ENCODE measurements at regions not wholly inside any gene's neighbourhood (a gene's known extent, or its start where the extent isn't known, plus 50 kb on each side); places are given as distances from the start of the nearest gene placed in this dataset.

GRCh38 chr5:89265511-89266179 lies 382.7 kb upstream of the MEF2C start:
- no peaks in the 10 kb centered on the region for H3K36me3 ChIP-seq (ENCODE audit: insufficient read depth, low read length)
- H3K4me1 ChIP-seq (ENCODE audit: insufficient read depth, low read length): no peaks in the 10 kb centered on the region
- H3K9me3 ChIP-seq (ENCODE audit: low read length): no peaks in the 10 kb centered on the region
- H3K27me3 ChIP-seq (ENCODE audit: control insufficient read depth in 1 of 2, insufficient read depth in 2 of 2, low read length in 2 of 2): no peaks in the 10 kb centered on the region
- H3K27ac ChIP-seq (ENCODE audit: low read depth, low read length): no peak overlapping the region
- H3K4me3 ChIP-seq (ENCODE audit: low read depth in 1 of 2, low read length in 2 of 2): no peak overlapping the region
- H3K9ac ChIP-seq (ENCODE audit: low read length): no peak overlapping the region

- no peaks in the 10 kb centered on the region for H3K27me3 ChIP-seq (ENCODE audit: control insufficient read depth in 1 of 2, insufficient read depth in 2 of 2, low read length in 2 of 2)
- H3K9ac ChIP-seq (ENCODE audit: low read length): no peak overlapping the region
- H3K27ac ChIP-seq (ENCODE audit: low read depth, low read length): no peak overlapping the region
- no peaks in the 10 kb centered on the region for H3K36me3 ChIP-seq (ENCODE audit: insufficient read depth, low read length)
- H3K4me1 ChIP-seq (ENCODE audit: insufficient read depth, low read length): no peaks in the 10 kb centered on the region
- H3K4me3 ChIP-seq (ENCODE audit: low read depth in 1 of 2, low read length in 2 of 2): no peak overlapping the region
- H3K9me3 ChIP-seq (ENCODE audit: low read length): no peaks in the 10 kb centered on the region
Measured at GRCh38 chr5:89263846-89264245, 380.9 kb upstream of the MEF2C start.

- Histone ChIP-seq H3K4me1 (ENCODE audit: insufficient read depth, low read length) (no peaks in the 10 kb centered on the region), H3K9ac (ENCODE audit: low read length) (no peak overlapping the region), H3K36me3 (ENCODE audit: insufficient read depth, low read length) (no peaks in the 10 kb centered on the region), H3K27ac (ENCODE audit: low read depth, low read length) (no peak overlapping the region), H3K4me3 (ENCODE audit: low read depth in 1 of 2, low read length in 2 of 2) (no peak overlapping the region), H3K27me3 (ENCODE audit: control insufficient read depth in 1 of 2, insufficient read depth in 2 of 2, low read length in 2 of 2) (no peaks in the 10 kb centered on the region), H3K9me3 (ENCODE audit: low read length) (no peaks in the 10 kb centered on the region)
Measured at GRCh38 chr5:89262030-89262429, 379.0 kb upstream of the MEF2C start.

DNA sequence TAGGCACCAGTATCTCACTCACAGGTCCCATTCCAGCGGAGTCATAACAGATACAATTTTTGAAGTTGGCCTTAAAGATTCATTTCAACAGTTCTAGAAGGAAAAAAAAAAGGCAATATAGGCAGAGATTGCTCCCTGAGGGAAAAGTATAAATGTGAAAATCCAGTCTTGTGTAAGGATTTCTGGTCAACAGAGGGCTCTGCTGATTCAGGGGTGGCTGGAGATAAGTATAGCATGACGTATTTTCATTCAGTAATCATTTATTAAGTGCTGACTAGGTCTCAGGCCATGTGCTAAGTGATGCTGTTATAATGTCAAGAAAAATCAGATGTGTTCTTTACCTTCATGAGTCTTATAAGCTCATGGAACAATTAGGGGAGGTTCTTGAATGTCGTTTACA lies 377.3 kb upstream of the MEF2C start:
- no peaks in the 10 kb centered on the region for H3K27me3 ChIP-seq (ENCODE audit: control insufficient read depth in 1 of 2, insufficient read depth in 2 of 2, low read length in 2 of 2)
- no peak overlapping the region for H3K9ac ChIP-seq (ENCODE audit: low read length)
- no peak overlapping the region for H3K4me3 ChIP-seq (ENCODE audit: low read depth in 1 of 2, low read length in 2 of 2)
- H3K9me3 ChIP-seq (ENCODE audit: low read length): no peaks in the 10 kb centered on the region
- no peaks in the 10 kb centered on the region for H3K36me3 ChIP-seq (ENCODE audit: insufficient read depth, low read length)
- no peak overlapping the region for H3K27ac ChIP-seq (ENCODE audit: low read depth, low read length)
- H3K4me1 ChIP-seq (ENCODE audit: insufficient read depth, low read length): no peaks in the 10 kb centered on the region

- H3K9me3 ChIP-seq (ENCODE audit: low read length): no peaks in the 10 kb centered on the region
- no peak overlapping the region for H3K4me3 ChIP-seq (ENCODE audit: low read depth in 1 of 2, low read length in 2 of 2)
- no peaks in the 10 kb centered on the region for H3K4me1 ChIP-seq (ENCODE audit: insufficient read depth, low read length)
- no peaks in the 10 kb centered on the region for H3K27me3 ChIP-seq (ENCODE audit: control insufficient read depth in 1 of 2, insufficient read depth in 2 of 2, low read length in 2 of 2)
- no peak overlapping the region for H3K9ac ChIP-seq (ENCODE audit: low read length)
- no peak overlapping the region for H3K27ac ChIP-seq (ENCODE audit: low read depth, low read length)
- H3K36me3 ChIP-seq (ENCODE audit: insufficient read depth, low read length): no peaks in the 10 kb centered on the region
Measured at GRCh38 chr5:89255845-89256463, 373.0 kb upstream of the MEF2C start.

DNA sequence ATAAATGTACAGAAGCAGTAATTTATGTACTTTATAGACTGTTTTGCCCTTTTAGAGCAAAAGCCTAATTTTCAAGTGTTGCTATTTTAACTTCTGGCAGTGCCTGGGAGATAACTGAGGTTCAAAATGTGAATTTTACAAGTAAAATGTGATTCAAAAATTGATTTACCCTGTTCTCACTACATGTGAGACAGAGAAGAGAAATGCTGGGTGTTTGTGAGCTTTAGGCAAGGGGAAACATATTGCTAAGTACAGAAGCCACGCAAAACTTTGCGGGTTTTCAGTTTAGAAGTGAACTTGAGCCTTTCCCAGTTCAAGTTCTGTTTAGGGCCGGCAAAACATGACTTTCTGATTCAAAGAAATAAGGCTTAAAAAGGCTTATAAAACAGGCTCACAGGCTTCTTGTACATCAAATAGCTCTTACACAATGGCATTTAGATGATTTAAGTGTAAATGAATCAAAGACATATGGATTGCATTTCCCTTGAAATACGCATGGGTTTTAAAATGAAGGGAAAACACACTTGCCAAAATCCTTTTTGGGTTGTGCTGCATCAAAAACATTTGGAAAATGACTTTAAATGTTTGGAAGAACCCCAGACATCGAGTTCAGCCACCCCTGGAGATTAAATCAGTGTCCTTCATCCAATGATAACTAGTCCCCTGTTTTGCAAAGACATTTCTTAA lies 370.8 kb upstream of the MEF2C start:
- Histone ChIP-seq H3K9me3 (ENCODE audit: low read length) (no peaks in the 10 kb centered on the region), H3K4me1 (ENCODE audit: insufficient read depth, low read length) (no peaks in the 10 kb centered on the region), H3K9ac (ENCODE audit: low read length) (no peak overlapping the region), H3K27me3 (ENCODE audit: control insufficient read depth in 1 of 2, insufficient read depth in 2 of 2, low read length in 2 of 2) (no peaks in the 10 kb centered on the region), H3K36me3 (ENCODE audit: insufficient read depth, low read length) (no peaks in the 10 kb centered on the region), H3K27ac (ENCODE audit: low read depth, low read length) (no peak overlapping the region), H3K4me3 (ENCODE audit: low read depth in 1 of 2, low read length in 2 of 2) (no peak overlapping the region)

DNA sequence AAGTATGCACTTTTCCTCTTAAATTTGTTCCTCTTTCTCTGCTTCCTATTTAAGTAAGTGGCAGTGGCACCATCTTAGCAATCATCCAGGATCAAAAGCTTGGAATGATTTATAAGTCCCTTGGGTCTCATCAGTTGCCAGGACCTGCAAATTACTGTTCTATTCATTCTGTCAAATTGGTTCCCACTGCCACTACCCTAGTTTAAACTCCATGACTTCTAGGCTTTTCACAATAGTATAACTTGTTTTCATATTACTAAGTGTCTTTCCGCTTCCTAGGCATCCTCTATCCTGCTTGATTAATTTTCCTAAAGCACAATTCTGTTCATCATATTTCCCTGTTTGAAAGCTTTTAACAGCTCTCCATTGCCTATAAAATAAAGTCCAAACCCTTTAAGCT lies 363.9 kb upstream of the MEF2C start:
- Histone ChIP-seq H3K36me3 (ENCODE audit: insufficient read depth, low read length) (no peaks in the 10 kb centered on the region), H3K27me3 (ENCODE audit: control insufficient read depth in 1 of 2, insufficient read depth in 2 of 2, low read length in 2 of 2) (no peaks in the 10 kb centered on the region), H3K9ac (ENCODE audit: low read length) (no peak overlapping the region), H3K27ac (ENCODE audit: low read depth, low read length) (no peak overlapping the region), H3K9me3 (ENCODE audit: low read length) (no peaks in the 10 kb centered on the region), H3K4me3 (ENCODE audit: low read depth in 1 of 2, low read length in 2 of 2) (no peak overlapping the region), H3K4me1 (ENCODE audit: insufficient read depth, low read length) (no peaks in the 10 kb centered on the region)

- no peaks in the 10 kb centered on the region for H3K9me3 ChIP-seq (ENCODE audit: low read length)
- no peak overlapping the region for H3K9ac ChIP-seq (ENCODE audit: low read length)
- no peaks in the 10 kb centered on the region for H3K36me3 ChIP-seq (ENCODE audit: insufficient read depth, low read length)
- H3K27ac ChIP-seq (ENCODE audit: low read depth, low read length): no peak overlapping the region
- H3K4me3 ChIP-seq (ENCODE audit: low read depth in 1 of 2, low read length in 2 of 2): no peak overlapping the region
- no peaks in the 10 kb centered on the region for H3K27me3 ChIP-seq (ENCODE audit: control insufficient read depth in 1 of 2, insufficient read depth in 2 of 2, low read length in 2 of 2)
- H3K4me1 ChIP-seq (ENCODE audit: insufficient read depth, low read length): no peaks in the 10 kb centered on the region
Measured at GRCh38 chr5:89246252-89246651, 363.3 kb upstream of the MEF2C start.

DNA sequence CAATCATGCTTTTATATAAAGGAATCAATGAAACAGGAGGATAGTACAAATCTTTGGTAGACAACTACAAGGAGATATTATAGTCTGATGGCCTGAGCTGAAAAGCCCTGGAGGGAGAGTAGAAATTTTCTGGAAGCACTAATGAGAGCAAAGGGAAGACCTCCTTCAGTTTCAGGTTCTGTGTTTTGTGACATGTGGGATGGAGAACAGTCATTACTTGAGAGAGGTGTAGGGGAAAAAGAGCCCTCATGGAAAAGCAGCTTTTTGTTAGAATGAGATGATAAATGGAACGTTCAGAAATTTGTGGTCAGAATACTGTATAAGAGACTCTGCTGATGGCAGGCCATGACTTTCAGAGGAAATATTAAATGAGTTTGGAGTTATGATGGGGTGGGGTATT lies 360.6 kb upstream of the MEF2C start:
- no peak overlapping the region for H3K27ac ChIP-seq (ENCODE audit: low read depth, low read length)
- no peaks in the 10 kb centered on the region for H3K4me1 ChIP-seq (ENCODE audit: insufficient read depth, low read length)
- H3K9me3 ChIP-seq (ENCODE audit: low read length): no peaks in the 10 kb centered on the region
- H3K9ac ChIP-seq (ENCODE audit: low read length): no peak overlapping the region
- H3K36me3 ChIP-seq (ENCODE audit: insufficient read depth, low read length): no peaks in the 10 kb centered on the region
- no peak overlapping the region for H3K4me3 ChIP-seq (ENCODE audit: low read depth in 1 of 2, low read length in 2 of 2)
- no peaks in the 10 kb centered on the region for H3K27me3 ChIP-seq (ENCODE audit: control insufficient read depth in 1 of 2, insufficient read depth in 2 of 2, low read length in 2 of 2)

GRCh38 chr5:89241186-89241585 lies 358.2 kb upstream of the MEF2C start:
- no peaks in the 10 kb centered on the region for H3K9me3 ChIP-seq (ENCODE audit: low read length)
- no peak overlapping the region for H3K9ac ChIP-seq (ENCODE audit: low read length)
- H3K4me3 ChIP-seq (ENCODE audit: low read depth in 1 of 2, low read length in 2 of 2): no peak overlapping the region
- H3K27ac ChIP-seq (ENCODE audit: low read depth, low read length): no peak overlapping the region
- H3K4me1 ChIP-seq (ENCODE audit: insufficient read depth, low read length): no peaks in the 10 kb centered on the region
- H3K27me3 ChIP-seq (ENCODE audit: control insufficient read depth in 1 of 2, insufficient read depth in 2 of 2, low read length in 2 of 2): no peaks in the 10 kb centered on the region
- no peaks in the 10 kb centered on the region for H3K36me3 ChIP-seq (ENCODE audit: insufficient read depth, low read length)

DNA sequence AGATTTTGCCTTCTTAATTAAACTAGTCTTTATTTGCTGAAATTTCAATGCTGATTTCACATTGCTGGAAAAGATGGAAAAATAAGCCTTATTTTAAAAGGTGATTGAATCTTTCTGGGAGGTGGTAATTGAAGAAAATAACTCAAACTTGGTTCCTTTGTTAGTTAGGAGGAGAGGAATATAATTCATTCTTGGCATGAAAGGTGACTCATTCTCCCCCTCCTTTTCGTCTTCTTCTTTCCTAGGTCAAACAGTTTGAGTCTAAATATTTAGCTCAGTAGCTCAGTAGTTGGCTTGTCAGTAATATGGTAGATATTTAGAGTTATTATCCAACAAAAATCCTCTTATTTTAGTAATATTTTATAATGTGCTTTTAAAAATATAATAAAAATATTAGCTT lies 353.9 kb upstream of the MEF2C start:
- H3K27ac ChIP-seq (ENCODE audit: low read depth, low read length): no peak overlapping the region
- no peak overlapping the region for H3K4me3 ChIP-seq (ENCODE audit: low read depth in 1 of 2, low read length in 2 of 2)
- H3K4me1 ChIP-seq (ENCODE audit: insufficient read depth, low read length): no peaks in the 10 kb centered on the region
- no peak overlapping the region for H3K9ac ChIP-seq (ENCODE audit: low read length)
- no peaks in the 10 kb centered on the region for H3K27me3 ChIP-seq (ENCODE audit: control insufficient read depth in 1 of 2, insufficient read depth in 2 of 2, low read length in 2 of 2)
- H3K9me3 ChIP-seq (ENCODE audit: low read length): no peaks in the 10 kb centered on the region
- H3K36me3 ChIP-seq (ENCODE audit: insufficient read depth, low read length): no peaks in the 10 kb centered on the region

GRCh38 chr5:89233462-89233861 lies 350.5 kb upstream of the MEF2C start:
- Histone ChIP-seq H3K36me3 (ENCODE audit: insufficient read depth, low read length) (no peaks in the 10 kb centered on the region), H3K9ac (ENCODE audit: low read length) (no peak overlapping the region), H3K27me3 (ENCODE audit: control insufficient read depth in 1 of 2, insufficient read depth in 2 of 2, low read length in 2 of 2) (no peaks in the 10 kb centered on the region), H3K9me3 (ENCODE audit: low read length) (no peaks in the 10 kb centered on the region), H3K4me3 (ENCODE audit: low read depth in 1 of 2, low read length in 2 of 2) (no peak overlapping the region), H3K4me1 (ENCODE audit: insufficient read depth, low read length) (no peaks in the 10 kb centered on the region), H3K27ac (ENCODE audit: low read depth, low read length) (no peak overlapping the region)

Measured in muscle layer of colon (tissue), 2 donors.